IMR-90 (cell line): ENCODE measurements at regions not wholly inside any gene's neighbourhood (a gene's known extent, or its start where the extent isn't known, plus 50 kb on each side); places are given as distances from the start of the nearest gene placed in this dataset.

Experiments
- ATAC-seq: fragments of 200-7000 bp; cut with Tn5 transposase; 2 replicates; pipeline ENCODE4 v1.9.1; 2020; ENCODE audit warnings: low read depth, mild to moderate bottlenecking, moderate library complexity
- BruUV-seq: library from RNA; stranded (reverse); fragments of 400-500 nt; replicated peaks from 2 replicates; lab custom pipeline; 2021; lab: Mats Ljungman, UMichigan
- CTCF ChIA-PET: fragments of 300-600 bp; formaldehyde crosslinking; extraction: SDS; loops from one replicate; lab custom pipeline; 2021; ENCODE audit warnings: antibody characterized with exemption; lab: Yijun Ruan, JAX
- POLR2A ChIA-PET: fragments of 300-600 bp; sonication (Branson Sonifier 250); formaldehyde crosslinking; loops from one replicate; lab custom pipeline; 2022; ENCODE audit warnings: antibody characterized with exemption; ENCODE audit not compliant: unreplicated experiment; lab: Charles Lee
- DNase-seq: peaks from one replicate; pipeline ENCODE4 v3.0.0; 2013
- H2AFZ ChIP-seq: replicated peaks from 2 replicates; pipeline ENCODE3; 2013; ENCODE audit warnings: low read length, mild to moderate bottlenecking; ENCODE audit not compliant: poor library complexity
- H2AK5ac ChIP-seq: 2 replicates; pipeline ENCODE4 v1.6.1; 2013; ENCODE audit warnings: low read depth, low read length, inconsistent platforms
- H2AK9ac ChIP-seq: replicated peaks from 2 replicates; pipeline ENCODE3; 2013; ENCODE audit warnings: mild to moderate bottlenecking, low read depth, low read length, moderate library complexity; ENCODE audit not compliant: poor library complexity
- H2BK120ac ChIP-seq: 2 replicates; pipeline ENCODE4 v1.6.1; 2013; ENCODE audit warnings: low read depth, low read length, inconsistent platforms
- H2BK15ac ChIP-seq: 3 replicates; pipeline ENCODE4 v1.6.1; 2013; ENCODE audit warnings: low read depth, low read length, inconsistent platforms
- H2BK20ac ChIP-seq: 2 replicates; pipeline ENCODE4 v1.6.1; 2013; ENCODE audit warnings: low read depth, mild to moderate bottlenecking, inconsistent platforms, low read length, moderate library complexity
- H2BK5ac ChIP-seq: 2 replicates; pipeline ENCODE4 v1.6.1; 2013; ENCODE audit warnings: mild to moderate bottlenecking, low read depth, low read length, inconsistent platforms; ENCODE audit not compliant: poor library complexity, severe bottlenecking
- H3K14ac ChIP-seq: replicated peaks from 2 replicates; pipeline ENCODE4 v1.6.1; 2013; ENCODE audit warnings: low read depth, low read length, inconsistent platforms
- H3K18ac ChIP-seq: 2 replicates; pipeline ENCODE4 v1.6.1; 2013; ENCODE audit warnings: low read depth, low read length, control low read depth
- H3K23ac ChIP-seq: 2 replicates; pipeline ENCODE4 v1.6.1; 2013; ENCODE audit warnings: low read depth, low read length, inconsistent platforms
- H3K27ac ChIP-seq: 2 replicates; pipeline ENCODE4 v1.5.1; 2013; ENCODE audit warnings: mild to moderate bottlenecking, control low read depth, low read length; ENCODE audit not compliant: insufficient read depth
- H3K27me3 ChIP-seq: 2 replicates; pipeline ENCODE4 v1.6.1; 2013; ENCODE audit warnings: low read length; ENCODE audit not compliant: control insufficient read depth, insufficient read depth
- H3K36me3 ChIP-seq: 2 replicates; pipeline ENCODE4 v1.6.1; 2013; ENCODE audit warnings: low read length, mixed read lengths; ENCODE audit not compliant: control insufficient read depth, insufficient read depth
- H3K4ac ChIP-seq: 2 replicates; pipeline ENCODE4 v1.6.1; 2013; ENCODE audit warnings: low read depth, low read length, inconsistent platforms
- H3K4me1 ChIP-seq: 2 replicates; pipeline ENCODE4 v1.6.1; 2013; ENCODE audit warnings: low read length, mixed read lengths; ENCODE audit not compliant: control insufficient read depth, insufficient read depth
- H3K4me2 ChIP-seq: 2 replicates; pipeline ENCODE4 v1.6.1; 2013; ENCODE audit warnings: low read depth, mild to moderate bottlenecking, control low read depth, low read length, moderate library complexity
- H3K4me3 ChIP-seq: 2 replicates; pipeline ENCODE4 v1.5.1; 2013; ENCODE audit warnings: low read depth, mild to moderate bottlenecking, control low read depth, low read length, moderate library complexity; ENCODE audit not compliant: insufficient read depth
- H3K56ac ChIP-seq: 2 replicates; pipeline ENCODE4 v1.6.1; 2013; ENCODE audit warnings: low read length, inconsistent platforms; ENCODE audit not compliant: insufficient read depth; ENCODE audit errors: extremely low read depth
- H3K79me1 ChIP-seq, 2 experiments: 2 replicates each; pipeline ENCODE4 v1.6.1; 2013; ENCODE audit warnings: low read length in 2 of 2, inconsistent platforms in 1 of 2, low read depth in 1 of 2
- H3K9ac ChIP-seq: 2 replicates; pipeline ENCODE4 v1.6.1; 2013; ENCODE audit warnings: low read depth, low read length, control low read depth
- H3K9me1 ChIP-seq: 2 replicates; pipeline ENCODE4 v1.6.1; 2013; ENCODE audit warnings: low read length, inconsistent platforms; ENCODE audit not compliant: insufficient read depth
- H3K9me3 ChIP-seq: 2 replicates; pipeline ENCODE4 v1.6.1; 2013; ENCODE audit warnings: low read length; ENCODE audit not compliant: control insufficient read depth, insufficient read depth
- H4K20me1 ChIP-seq: 2 replicates; pipeline ENCODE4 v1.6.1; 2013; ENCODE audit warnings: low read length, inconsistent platforms; ENCODE audit not compliant: insufficient read depth
- H4K5ac ChIP-seq: 2 replicates; pipeline ENCODE4 v1.6.1; 2013; ENCODE audit warnings: mild to moderate bottlenecking, low read depth, low read length, control low read depth
- H4K8ac ChIP-seq, 2 experiments: 2 replicates each; pipeline ENCODE4 v1.6.1; 2013; ENCODE audit warnings: low read depth in 2 of 2, low read length in 2 of 2, control low read depth in 1 of 2, inconsistent platforms in 1 of 2
- H4K91ac ChIP-seq: 2 replicates; pipeline ENCODE4 v1.6.1; 2013; ENCODE audit warnings: low read depth, low read length, inconsistent platforms; ENCODE audit not compliant: insufficient read depth
- BHLHE40 ChIP-seq: fragments of 150-350 bp; IDR thresholded peaks from 2 replicates; pipeline ENCODE4 v1.6.1; 2016; ENCODE audit warnings: mild to moderate bottlenecking, low read depth, low read length
- CEBPB ChIP-seq: IDR thresholded peaks from 2 replicates; pipeline ENCODE4 v1.6.1; 2012; ENCODE audit warnings: low read depth, low read length, improper control_type of control experiment
- CHD1 ChIP-seq: IDR thresholded peaks from 2 replicates; pipeline ENCODE4 v1.6.1; 2012; ENCODE audit warnings: low read depth, low read length, improper control_type of control experiment
- FOS ChIP-seq: fragments of 150-350 bp; IDR thresholded peaks from 2 replicates; pipeline ENCODE4 v1.6.1; 2016; ENCODE audit warnings: low read depth, low read length
- MXI1 ChIP-seq: IDR thresholded peaks from 2 replicates; pipeline ENCODE4 v1.6.1; 2012; ENCODE audit warnings: low read depth, mild to moderate bottlenecking, low read length, moderate library complexity, borderline replicate concordance
- NFE2L2 ChIP-seq: fragments of 150-350 bp; IDR thresholded peaks from 2 replicates; pipeline ENCODE4 v1.6.1; 2016; ENCODE audit warnings: low read depth, mild to moderate bottlenecking, low read length
- POLR2A ChIP-seq: IDR thresholded peaks from 2 replicates; pipeline ENCODE4 v1.6.1; 2012; ENCODE audit warnings: mild to moderate bottlenecking, low read depth, low read length
- whole genome bisulfite sequencing, 2 experiments: methylation state at CpG; one replicate each; pipeline versions ENCODE4 v1.1.5 to v1.1.7; 2013; ENCODE audit warnings: missing lambda C conversion rate in 2 of 2; ENCODE audit not compliant: insufficient read length in 1 of 2; ENCODE audit errors: extremely low coverage in 2 of 2; 5-methylcytosine and 5-hydroxymethylcytosine counted together
- dilution Hi-C: fragments of 300-500 bp; cut with HindIII; formaldehyde crosslinking; loops from one replicate; pipeline ENCODE4 v1.14.3; 2018; ENCODE audit warnings: low sequenced_read_pairs; ENCODE audit not compliant: unreplicated experiment
- in situ Hi-C: fragments of 300-500 bp; cut with MboI; formaldehyde crosslinking; loops from 3 replicates; pipeline ENCODE4 v1.14.3; 2019; ENCODE audit warnings: low sequenced_read_pairs, inconsistent platforms, mixed read lengths
- intact Hi-C: fragments of 100-400 bp; cut with micrococcal nuclease; formaldehyde crosslinking; loops from 2 replicates; pipeline ENCODE4 v1.10.0; 2022
- TF ChIP-seq, protein P1 (sequence below): fragments of 150-350 bp; IDR thresholded peaks from 2 replicates; pipeline ENCODE4 v1.6.1; 2017; ENCODE audit warnings: mild to moderate bottlenecking, antibody characterized with exemption, low read length, low read depth
- TF ChIP-seq, protein P2 (sequence below): fragments of 150-350 bp; IDR thresholded peaks from 2 replicates; pipeline ENCODE4 v1.6.1; 2016; ENCODE audit warnings: low read depth, mild to moderate bottlenecking, low read length, moderate library complexity, borderline replicate concordance

GRCh38 chr5:174303437-174304045, 258.0 kb downstream of the NSG2 start:
- H3K27me3 ChIP-seq: peaks cover 5% of the 10 kb centered on the region; the same call in 1 of the 2 replicates
- no peaks in the 10 kb centered on the region for H3K9me3 ChIP-seq
- no peak overlapping the region for H3K27ac ChIP-seq
- no peak overlapping the region for H2BK5ac ChIP-seq
- no peaks in the 10 kb centered on the region for H3K36me3 ChIP-seq
- ATAC-seq (no peak), DNase-seq (no peak)
- POLR2A ChIA-PET: no interaction called here
- intact Hi-C loops (no loop called here), dilution Hi-C loops (no loop called here), in situ Hi-C loops (loop anchor here (25.0 kb wide), 2 partner anchors 1016 to 1141 kb away; no protein-coding TSS in a partner anchor)
- H3K4me3 ChIP-seq: no peak overlapping the region
- H3K56ac ChIP-seq: no peak overlapping the region
- H4K91ac ChIP-seq: no peak overlapping the region
- H3K9me1 ChIP-seq: no peaks in the 10 kb centered on the region
- TF ChIP-seq CHD1: no peak
- no peak for TF ChIP-seq MXI1
- no peak for TF ChIP-seq NFE2L2
- TF ChIP-seq, protein P1, sequence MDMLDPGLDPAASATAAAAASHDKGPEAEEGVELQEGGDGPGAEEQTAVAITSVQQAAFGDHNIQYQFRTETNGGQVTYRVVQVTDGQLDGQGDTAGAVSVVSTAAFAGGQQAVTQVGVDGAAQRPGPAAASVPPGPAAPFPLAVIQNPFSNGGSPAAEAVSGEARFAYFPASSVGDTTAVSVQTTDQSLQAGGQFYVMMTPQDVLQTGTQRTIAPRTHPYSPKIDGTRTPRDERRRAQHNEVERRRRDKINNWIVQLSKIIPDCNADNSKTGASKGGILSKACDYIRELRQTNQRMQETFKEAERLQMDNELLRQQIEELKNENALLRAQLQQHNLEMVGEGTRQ: no peak
- no peak for TF ChIP-seq POLR2A
- no peak for TF ChIP-seq CEBPB
- TF ChIP-seq, protein P2, sequence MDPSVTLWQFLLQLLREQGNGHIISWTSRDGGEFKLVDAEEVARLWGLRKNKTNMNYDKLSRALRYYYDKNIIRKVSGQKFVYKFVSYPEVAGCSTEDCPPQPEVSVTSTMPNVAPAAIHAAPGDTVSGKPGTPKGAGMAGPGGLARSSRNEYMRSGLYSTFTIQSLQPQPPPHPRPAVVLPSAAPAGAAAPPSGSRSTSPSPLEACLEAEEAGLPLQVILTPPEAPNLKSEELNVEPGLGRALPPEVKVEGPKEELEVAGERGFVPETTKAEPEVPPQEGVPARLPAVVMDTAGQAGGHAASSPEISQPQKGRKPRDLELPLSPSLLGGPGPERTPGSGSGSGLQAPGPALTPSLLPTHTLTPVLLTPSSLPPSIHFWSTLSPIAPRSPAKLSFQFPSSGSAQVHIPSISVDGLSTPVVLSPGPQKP: no peak
- no peak for TF ChIP-seq BHLHE40
- TF ChIP-seq FOS: no peak
- H2AFZ ChIP-seq: no peak overlapping the region
- BruUV-seq: no TSS peak
- H3K23ac ChIP-seq: no peak overlapping the region
- no peaks in the 10 kb centered on the region for H3K79me1 ChIP-seq
- no peaks in the 10 kb centered on the region for H3K4me1 ChIP-seq
- no peaks in the 10 kb centered on the region for H4K20me1 ChIP-seq
- H2AK5ac ChIP-seq: no peak overlapping the region
- CTCF ChIA-PET: interaction anchor here (1.5 kb wide), 1 partner anchor 8 kb away, joined by 3 read pairs; no protein-coding TSS in a partner anchor
- H3K9ac ChIP-seq: no peak overlapping the region
- no peak overlapping the region for H3K18ac ChIP-seq
- H4K5ac ChIP-seq: no peak overlapping the region
- H4K8ac ChIP-seq: no peak overlapping the region
- H2BK120ac ChIP-seq: no peak overlapping the region
- no peak overlapping the region for H2BK15ac ChIP-seq
- 20% methylated on average over 1 of the region's 10 CpGs; no CpG with 5 or more reads in 1 of the 2 experiments for WGBS, 2 experiments
- H3K14ac ChIP-seq: no peak overlapping the region
- no peak overlapping the region for H3K4ac ChIP-seq
- H2BK20ac ChIP-seq: no peak overlapping the region
- H3K4me2 ChIP-seq: no peak overlapping the region
- H2AK9ac ChIP-seq: no peak overlapping the region
